HCT116 (cell line): ENCODE measurements at regions not wholly inside any gene's neighbourhood (a gene's known extent, or its start where the extent isn't known, plus 50 kb on each side); places are given as distances from the start of the nearest gene placed in this dataset.

Experiments used
- ATAC-seq: fragments of 200-7000 bp; cut with Tn5 transposase; 2 replicates; pipeline ENCODE4 v1.9.1; 2020; ENCODE audit warnings: mild to moderate bottlenecking, moderate library complexity
- BruUV-seq: library from RNA; stranded (reverse); fragments of 400-500 nt; replicated peaks from 2 replicates; lab custom pipeline; 2021; lab: Mats Ljungman, UMichigan
- CTCF ChIA-PET: fragments of 300-600 bp; sonication (Branson Sonifier 250); formaldehyde crosslinking; loops from one replicate; lab custom pipeline; 2021; ENCODE audit warnings: antibody characterized with exemption; lab: Charles Lee
- POLR2A ChIA-PET: fragments of 300-600, 350-600 bp; sonication (Branson Sonifier 250); formaldehyde crosslinking; loops from one replicate; lab custom pipeline; 2021; ENCODE audit warnings: antibody characterized with exemption; lab: Charles Lee
- RAD21 ChIA-PET, 2 experiments: fragments of 300-600 bp; sonication (Branson Sonifier 250); formaldehyde crosslinking; loops; one replicate each; lab custom pipeline; 2023; ENCODE audit warnings: low total read pairs in 2 of 2; ENCODE audit not compliant: uncharacterized antibody in 2 of 2, unreplicated experiment in 2 of 2, low non-redundant PET in 1 of 2; lab: Charles Lee
- DNase-seq: peaks from one replicate; pipeline ENCODE4 v3.0.0-alpha.2; 2010; ENCODE audit warnings: low read depth, low spot score
- H2AFZ ChIP-seq: fragments of 200-600 bp; shearing (Covaris generic), sonication (generic); 2 replicates; pipeline ENCODE4 v1.6.1; 2017; ENCODE audit warnings: low read depth, mixed run types, mixed read lengths, antibody characterized with exemption, low read length; ENCODE audit not compliant: poor library complexity, severe bottlenecking
- H3K27ac ChIP-seq: 2 replicates; pipeline ENCODE4 v1.5.1; 2012; ENCODE audit warnings: low read depth, low read length
- H3K27me3 ChIP-seq: fragments of 200-600 bp; sonication (generic); 2 replicates; pipeline ENCODE4 v1.6.1; 2016; ENCODE audit warnings: mixed run types, low read length, mixed read lengths; ENCODE audit not compliant: insufficient read depth
- H3K36me3 ChIP-seq, 2 experiments: fragments of 200-500 bp in 1 of 2; fragments of 200-600 bp in 1 of 2; sonication (Bioruptor generic) in 1 of 2; sonication (generic) in 1 of 2; 2 replicates each; pipeline versions ENCODE4 v1.5.1 to v1.6.1; 2014 to 2016; ENCODE audit warnings: low read length in 2 of 2, inconsistent platforms in 1 of 2, mixed read lengths in 1 of 2, mixed run types in 1 of 2; ENCODE audit not compliant: insufficient read depth in 2 of 2, control insufficient read depth in 1 of 2
- H3K4me1 ChIP-seq, 2 experiments: fragments of 200-600 bp in 1 of 2; sonication (generic) in 1 of 2; 2 replicates each; pipeline versions ENCODE4 v1.5.1 to v1.6.1; 2012 to 2017; ENCODE audit warnings: low read length in 2 of 2, inconsistent platforms in 1 of 2, mild to moderate bottlenecking in 1 of 2, mixed read lengths in 1 of 2, mixed run types in 1 of 2, moderate library complexity in 1 of 2; ENCODE audit not compliant: insufficient read depth in 2 of 2, control insufficient read depth in 1 of 2
- H3K4me2 ChIP-seq: fragments of 200-600 bp; sonication (generic); 2 replicates; pipeline ENCODE4 v1.6.1; 2017; ENCODE audit warnings: mixed run types, low read length, mixed read lengths
- H3K4me3 ChIP-seq, 2 experiments: fragments of 200-600 bp in 1 of 2; sonication (generic) in 1 of 2; replicated peaks in 1 of 2; 2 replicates each; pipeline ENCODE4 v1.5.1; 2011 to 2016; ENCODE audit warnings: low read length in 2 of 2, control low read depth in 1 of 2, low read depth in 1 of 2, mild to moderate bottlenecking in 1 of 2, mixed read lengths in 1 of 2, mixed run types in 1 of 2
- H3K79me2 ChIP-seq: fragments of 200-600 bp; sonication (generic); 2 replicates; pipeline ENCODE4 v1.6.1; 2017; ENCODE audit warnings: mild to moderate bottlenecking, mixed run types, low read length, moderate library complexity, mixed read lengths; ENCODE audit not compliant: insufficient read depth
- H3K9ac ChIP-seq: fragments of 200-600 bp; sonication (generic); 2 replicates; pipeline ENCODE4 v1.6.1; 2016; ENCODE audit warnings: low read length, mixed read lengths
- H3K9me2 ChIP-seq: fragments of 200-600 bp; sonication (generic), shearing (Covaris generic); 2 replicates; pipeline ENCODE4 v1.6.1; 2017; ENCODE audit warnings: mixed run types, mild to moderate bottlenecking, moderate library complexity; ENCODE audit not compliant: insufficient read depth
- H3K9me3 ChIP-seq, 2 experiments: fragments of 200-500 bp in 1 of 2; fragments of 200-600 bp in 1 of 2; sonication (Bioruptor generic) in 1 of 2; sonication (generic) in 1 of 2; 2 replicates each; pipeline ENCODE4 v1.6.1; 2014 to 2017; ENCODE audit warnings: low read length in 2 of 2, mixed read lengths in 2 of 2, inconsistent platforms in 1 of 2, low read depth in 1 of 2, mild to moderate bottlenecking in 1 of 2, mixed run types in 1 of 2, moderate library complexity in 1 of 2; ENCODE audit not compliant: control insufficient read depth in 1 of 2, insufficient read depth in 1 of 2
- H4K20me1 ChIP-seq: fragments of 200-600 bp; sonication (generic), shearing (Covaris generic); 2 replicates; pipeline ENCODE4 v1.6.1; 2017; ENCODE audit warnings: mixed run types, mild to moderate bottlenecking, moderate library complexity; ENCODE audit not compliant: insufficient read depth
- EGR1 ChIP-seq: IDR thresholded peaks from 2 replicates; pipeline ENCODE4 v1.6.1; 2012; ENCODE audit warnings: low read depth
- JUND ChIP-seq: IDR thresholded peaks from 2 replicates; pipeline ENCODE4 v1.6.1; 2012
- POLR2A ChIP-seq: IDR thresholded peaks from 2 replicates; pipeline ENCODE4 v1.7.0; 2011; ENCODE audit warnings: borderline replicate concordance; ENCODE audit not compliant: insufficient read depth, insufficient read length; ENCODE audit errors: extremely low read depth
- RAD21 ChIP-seq: IDR thresholded peaks from 2 replicates; pipeline ENCODE4 v1.6.1; 2012; ENCODE audit warnings: low read depth, mild to moderate bottlenecking
- TCF7L2 ChIP-seq: IDR thresholded peaks from 2 replicates; pipeline ENCODE4 v1.7.0; 2011; ENCODE audit warnings: borderline replicate concordance, inconsistent platforms; ENCODE audit not compliant: insufficient read depth, insufficient read length; ENCODE audit errors: extremely low read depth
- YY1 ChIP-seq: IDR thresholded peaks from 2 replicates; pipeline ENCODE4 v1.6.1; 2011; ENCODE audit warnings: low read length, low read depth, moderate library complexity, mild to moderate bottlenecking; ENCODE audit not compliant: insufficient replicate concordance; ENCODE audit errors: extremely low read depth
- intact Hi-C: fragments of 100-400 bp; cut with micrococcal nuclease; formaldehyde crosslinking; loops from 2 replicates; pipeline ENCODE4 v1.10.0; 2022

GRCh38 chr2:237235383-237236095 is 149.8 kb downstream of the COPS8 start:
- ChIA-PET POLR2A (no interaction called here), RAD21 (no interaction called here), CTCF (no interaction called here)
- no peaks in the 10 kb centered on the region for H3K36me3 ChIP-seq
- BruUV-seq = no TSS peak
- H3K9me3 ChIP-seq = no peaks in the 10 kb centered on the region
- TF ChIP-seq TCF7L2 = no peak
- TF ChIP-seq POLR2A = no peak
- TF ChIP-seq EGR1 = no peak
- TF ChIP-seq RAD21 = no peak
- intact Hi-C loops = no loop called here
- no peaks in the 10 kb centered on the region for H4K20me1 ChIP-seq
- no peak overlapping the region for H2AFZ ChIP-seq
- no peaks in the 10 kb centered on the region for H3K4me1 ChIP-seq
- no peak overlapping the region for H3K4me2 ChIP-seq
- H3K79me2 ChIP-seq = no peaks in the 10 kb centered on the region
- H3K27ac ChIP-seq = no peak overlapping the region
- no peak overlapping the region for H3K9ac ChIP-seq
- no peaks in the 10 kb centered on the region for H3K27me3 ChIP-seq
- no peak overlapping the region for H3K4me3 ChIP-seq
- H3K9me2 ChIP-seq = no peaks in the 10 kb centered on the region
- ATAC-seq = 0 out of 2 replicates have a peak, but pooled peaks have one; percentile 36
- DNase-seq = no peak

DNA sequence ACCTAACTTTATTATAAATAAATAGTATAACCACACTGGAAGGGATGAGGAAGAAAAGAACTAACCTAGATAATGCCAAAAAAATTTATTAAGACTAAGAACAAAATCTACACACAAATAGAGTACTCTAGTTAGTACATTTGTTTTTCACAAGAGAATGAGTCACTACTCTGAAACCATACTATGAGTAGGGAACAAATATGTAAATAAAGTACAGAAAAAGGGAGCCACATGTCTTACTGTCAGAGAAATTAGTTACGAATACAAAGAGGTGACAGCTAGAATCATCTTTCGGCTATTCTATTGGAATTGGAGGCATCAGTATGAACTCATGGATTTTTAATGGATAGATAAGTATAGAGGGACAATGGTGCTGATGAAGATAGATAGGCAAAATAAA is 150.5 kb downstream of the COPS8 start:
- intact Hi-C loops = no loop called here

More for the DNA sequence above, 150.5 kb downstream of the COPS8 start:
- Histone ChIP-seq H3K9ac (no peak overlapping the region), H3K27ac (no peak overlapping the region), H3K4me3 (no peak overlapping the region), H3K36me3 (no peaks in the 10 kb centered on the region), H3K9me2 (no peaks in the 10 kb centered on the region), H3K9me3 (no peaks in the 10 kb centered on the region), H2AFZ (no peak overlapping the region), H3K4me2 (no peak overlapping the region), H3K79me2 (no peaks in the 10 kb centered on the region), H3K27me3 (no peaks in the 10 kb centered on the region), H3K4me1 (no peaks in the 10 kb centered on the region), H4K20me1 (no peaks in the 10 kb centered on the region)
- POLR2A ChIA-PET = no interaction called here
- BruUV-seq = no TSS peak
- TF ChIP-seq JUND = no peak
- no peak for TF ChIP-seq YY1
- no peak for DNase-seq
- no peak for ATAC-seq
- CTCF ChIA-PET = no interaction called here
- RAD21 ChIA-PET = no interaction called here
